ENCODE measurements at regions not wholly inside any gene's neighbourhood (a gene's known extent, or its start where the extent isn't known, plus 50 kb on each side); places are given as distances from the start of the nearest gene placed in this dataset.

GRCh38 chr6:145327586-145327985, 407.7 kb downstream of the EPM2A start:
- no peak for TF ChIP-seq EZH2 (IDR thresholded peaks at IDR 0.05; ENCODE audit: borderline replicate concordance, low read depth, low read length, poor library complexity, severe bottlenecking)
- no peak for TF ChIP-seq CTCF (conservative IDR thresholded peaks at IDR 0.05; ENCODE audit: low read depth, low read length)
- Histone ChIP-seq H3K4me1 (ENCODE audit: insufficient read depth, low read length, poor library complexity, severe bottlenecking) (no peaks in the 10 kb centered on the region), H3K27ac (ENCODE audit: low read depth, low read length, poor library complexity, severe bottlenecking) (no peak overlapping the region), H3K36me3 (ENCODE audit: insufficient read depth, low read length, poor library complexity, severe bottlenecking) (no peaks in the 10 kb centered on the region), H3K4me3 (ENCODE audit: low read depth, low read length, poor library complexity, severe bottlenecking) (no peak overlapping the region), H3K9me3 (ENCODE audit: low read depth, low read length, poor library complexity, severe bottlenecking) (no peaks in the 10 kb centered on the region), H3K27me3 (replicated peaks; ENCODE audit: insufficient read depth, low read depth, low read length, poor library complexity) (no peaks in the 10 kb centered on the region)
- no peak for DNase-seq (ENCODE audit: low spot score)
- POLR2A ChIA-PET (ENCODE audit: low non-redundant PET), result no interaction called here
- intact Hi-C loops (cut with micrococcal nuclease; ENCODE audit: unreplicated experiment), result no loop called here
- no TSS peak for BruUV-seq (replicated peaks)
- CTCF ChIA-PET, result no interaction called here

DNA sequence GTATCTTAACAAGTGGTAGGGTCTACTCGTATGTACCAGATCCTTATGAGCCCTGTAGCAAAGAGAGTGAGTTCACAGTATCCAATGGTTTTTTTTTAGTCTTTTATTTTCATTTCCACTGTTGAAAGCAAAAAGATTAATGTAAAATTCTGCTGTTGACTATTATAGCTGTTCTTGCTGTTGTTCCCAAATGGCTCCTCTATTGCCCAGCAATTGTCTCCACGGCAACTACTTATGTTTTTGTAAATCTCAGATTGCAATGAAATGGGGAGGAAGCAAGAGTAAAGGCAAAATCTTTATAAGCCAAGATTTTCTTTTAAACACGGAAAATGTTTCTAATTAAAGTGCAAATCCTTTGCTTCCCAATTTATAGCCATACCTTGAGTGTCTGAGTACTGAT, 406.1 kb downstream of the EPM2A start:
- H3K27me3 ChIP-seq (replicated peaks; ENCODE audit: insufficient read depth, low read depth, low read length, poor library complexity), result no peaks in the 10 kb centered on the region
- no peak for DNase-seq (ENCODE audit: low spot score)
- H3K4me3 ChIP-seq (ENCODE audit: low read depth, low read length, poor library complexity, severe bottlenecking), result no peak overlapping the region
- intact Hi-C loops (cut with micrococcal nuclease; ENCODE audit: unreplicated experiment), result no loop called here
- no peaks in the 10 kb centered on the region for H3K36me3 ChIP-seq (ENCODE audit: insufficient read depth, low read length, poor library complexity, severe bottlenecking)
- H3K9me3 ChIP-seq (ENCODE audit: low read depth, low read length, poor library complexity, severe bottlenecking), result no peaks in the 10 kb centered on the region
- TF ChIP-seq EZH2 (IDR thresholded peaks at IDR 0.05; ENCODE audit: borderline replicate concordance, low read depth, low read length, poor library complexity, severe bottlenecking), result no peak
- TF ChIP-seq CTCF (conservative IDR thresholded peaks at IDR 0.05; ENCODE audit: low read depth, low read length), result no peak
- no TSS peak for BruUV-seq (replicated peaks)
- POLR2A ChIA-PET (ENCODE audit: low non-redundant PET), result no interaction called here
- CTCF ChIA-PET, result no interaction called here
- no peak overlapping the region for H3K27ac ChIP-seq (ENCODE audit: low read depth, low read length, poor library complexity, severe bottlenecking)
- no peaks in the 10 kb centered on the region for H3K4me1 ChIP-seq (ENCODE audit: insufficient read depth, low read length, poor library complexity, severe bottlenecking)

- no TSS peak for BruUV-seq (replicated peaks)
- TF ChIP-seq EZH2 (IDR thresholded peaks at IDR 0.05; ENCODE audit: borderline replicate concordance, low read depth, low read length, poor library complexity, severe bottlenecking) (no peak), CTCF (conservative IDR thresholded peaks at IDR 0.05; ENCODE audit: low read depth, low read length) (no peak)
- no peak for DNase-seq (ENCODE audit: low spot score)
- intact Hi-C loops (cut with micrococcal nuclease; ENCODE audit: unreplicated experiment), result no loop called here
- H3K27me3 ChIP-seq (replicated peaks; ENCODE audit: insufficient read depth, low read depth, low read length, poor library complexity), result no peaks in the 10 kb centered on the region
- no peak overlapping the region for H3K27ac ChIP-seq (ENCODE audit: low read depth, low read length, poor library complexity, severe bottlenecking)
- no peaks in the 10 kb centered on the region for H3K9me3 ChIP-seq (ENCODE audit: low read depth, low read length, poor library complexity, severe bottlenecking)
- POLR2A ChIA-PET (ENCODE audit: low non-redundant PET), result no interaction called here
- H3K4me3 ChIP-seq (ENCODE audit: low read depth, low read length, poor library complexity, severe bottlenecking), result no peak overlapping the region
- H3K36me3 ChIP-seq (ENCODE audit: insufficient read depth, low read length, poor library complexity, severe bottlenecking), result no peaks in the 10 kb centered on the region
- no peaks in the 10 kb centered on the region for H3K4me1 ChIP-seq (ENCODE audit: insufficient read depth, low read length, poor library complexity, severe bottlenecking)
- CTCF ChIA-PET, result no interaction called here
Measured at GRCh38 chr6:145331066-145331465, 404.3 kb downstream of the EPM2A start.
